ENCODE measurements at regions not wholly inside any gene's neighbourhood (a gene's known extent, or its start where the extent isn't known, plus 50 kb on each side); places are given as distances from the start of the nearest gene placed in this dataset.

- Histone ChIP-seq H3K27ac (no peak overlapping the region), H3K36me3 (no peaks in the 10 kb centered on the region), H3K4me3 (no peak overlapping the region), H3K9me3 (no peaks in the 10 kb centered on the region), H3K27me3 (no peaks in the 10 kb centered on the region), H3K4me1 (no peaks in the 10 kb centered on the region)
- WGBS (ENCODE audit: insufficient coverage, low coverage, low lambda C conversion rate, missing lambda C conversion rate) = 67% methylated on average over 1 of the region's 1 CpG
- ATAC-seq = no peak
- intact Hi-C loops (cut with DNase I) = no loop called here
- DNase-seq = no peak
- TF ChIP-seq, protein P1, sequence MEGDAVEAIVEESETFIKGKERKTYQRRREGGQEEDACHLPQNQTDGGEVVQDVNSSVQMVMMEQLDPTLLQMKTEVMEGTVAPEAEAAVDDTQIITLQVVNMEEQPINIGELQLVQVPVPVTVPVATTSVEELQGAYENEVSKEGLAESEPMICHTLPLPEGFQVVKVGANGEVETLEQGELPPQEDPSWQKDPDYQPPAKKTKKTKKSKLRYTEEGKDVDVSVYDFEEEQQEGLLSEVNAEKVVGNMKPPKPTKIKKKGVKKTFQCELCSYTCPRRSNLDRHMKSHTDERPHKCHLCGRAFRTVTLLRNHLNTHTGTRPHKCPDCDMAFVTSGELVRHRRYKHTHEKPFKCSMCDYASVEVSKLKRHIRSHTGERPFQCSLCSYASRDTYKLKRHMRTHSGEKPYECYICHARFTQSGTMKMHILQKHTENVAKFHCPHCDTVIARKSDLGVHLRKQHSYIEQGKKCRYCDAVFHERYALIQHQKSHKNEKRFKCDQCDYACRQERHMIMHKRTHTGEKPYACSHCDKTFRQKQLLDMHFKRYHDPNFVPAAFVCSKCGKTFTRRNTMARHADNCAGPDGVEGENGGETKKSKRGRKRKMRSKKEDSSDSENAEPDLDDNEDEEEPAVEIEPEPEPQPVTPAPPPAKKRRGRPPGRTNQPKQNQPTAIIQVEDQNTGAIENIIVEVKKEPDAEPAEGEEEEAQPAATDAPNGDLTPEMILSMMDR (IDR thresholded peaks at IDR 0.05) = no peak
- TF ChIP-seq POLR2A (IDR thresholded peaks at IDR 0.05) = no peak
Measured at GRCh38 chr7:40923626-40924025, 779.3 kb downstream of the INHBA start.

GRCh38 chr7:40922316-40922670 lies 780.6 kb downstream of the INHBA start:
- Histone ChIP-seq H3K27me3 (no peaks in the 10 kb centered on the region), H3K36me3 (no peaks in the 10 kb centered on the region), H3K9me3 (no peaks in the 10 kb centered on the region), H3K27ac (no peak overlapping the region), H3K4me1 (no peaks in the 10 kb centered on the region), H3K4me3 (no peak overlapping the region)
- no peak for TF ChIP-seq POLR2A (IDR thresholded peaks at IDR 0.05)
- TF ChIP-seq, protein P1 (IDR thresholded peaks at IDR 0.05) = no peak
- intact Hi-C loops (cut with DNase I) = no loop called here
- WGBS (ENCODE audit: insufficient coverage, low coverage, low lambda C conversion rate, missing lambda C conversion rate) = no CpG with 5 or more reads among the region's 1 CpG
- DNase-seq = no peak
- no peak for ATAC-seq

- 53% methylated on average over 7 of the region's 7 CpGs for WGBS (ENCODE audit: insufficient coverage, low coverage, low lambda C conversion rate, missing lambda C conversion rate)
Measured at GRCh38 chr7:40921589-40922315, 781.1 kb downstream of the INHBA start.

GRCh38 chr7:40918701-40919271 lies 784.0 kb downstream of the SUGCT start:
- 72% methylated on average over 2 of the region's 2 CpGs for WGBS (ENCODE audit: insufficient coverage, low coverage, low lambda C conversion rate, missing lambda C conversion rate)
- TF ChIP-seq POLR2A (IDR thresholded peaks at IDR 0.05) = no peak
- TF ChIP-seq, protein P1 (IDR thresholded peaks at IDR 0.05) = no peak
- ATAC-seq (no peak), DNase-seq (no peak)
- Histone ChIP-seq H3K4me1 (no peaks in the 10 kb centered on the region), H3K36me3 (no peaks in the 10 kb centered on the region), H3K27ac (no peak overlapping the region), H3K4me3 (no peak overlapping the region), H3K27me3 (no peaks in the 10 kb centered on the region), H3K9me3 (no peaks in the 10 kb centered on the region)
- intact Hi-C loops (cut with DNase I) = no loop called here

More at GRCh38 chr7:40921589-40922315, 781.1 kb downstream of the INHBA start:
- Histone ChIP-seq H3K4me1 (no peaks in the 10 kb centered on the region), H3K27me3 (no peaks in the 10 kb centered on the region), H3K9me3 (no peaks in the 10 kb centered on the region), H3K4me3 (no peak overlapping the region), H3K36me3 (no peaks in the 10 kb centered on the region), H3K27ac (no peak overlapping the region)
- ATAC-seq (no peak), DNase-seq (no peak)
- intact Hi-C loops (cut with DNase I) = no loop called here
- TF ChIP-seq POLR2A (IDR thresholded peaks at IDR 0.05) = no peak
- TF ChIP-seq, protein P1 (IDR thresholded peaks at IDR 0.05) = no peak

Data from right lobe of liver (tissue), 6 donors.